ENCODE measurements at regions not wholly inside any gene's neighbourhood (a gene's known extent, or its start where the extent isn't known, plus 50 kb on each side); places are given as distances from the start of the nearest gene placed in this dataset.

DNA sequence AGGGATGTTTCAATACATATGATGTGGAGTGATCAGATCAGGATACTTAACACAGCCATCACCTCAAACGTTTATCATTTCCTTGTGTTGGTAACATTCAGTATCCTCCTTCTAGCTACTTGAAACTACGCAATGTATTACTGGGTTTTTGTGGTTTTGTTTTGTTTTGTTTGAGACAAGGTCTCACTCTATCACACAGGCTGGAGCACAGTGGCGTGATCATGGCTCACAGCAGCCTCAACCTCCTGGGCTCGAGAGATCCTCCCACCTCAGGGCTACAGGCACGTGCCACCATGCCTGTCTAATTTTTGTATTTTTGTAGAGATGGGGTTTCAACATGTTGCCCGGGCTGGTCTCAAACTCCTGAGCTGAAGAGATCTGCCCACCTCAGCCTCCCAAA, 70.2 kb upstream of the BCL11B start:
- no peak overlapping the region for H2AK5ac ChIP-seq (ENCODE audit: insufficient read length, low read length)
- H3K9ac ChIP-seq (ENCODE audit: extremely low read depth, insufficient read length, low read length): no peak overlapping the region
- H2BK5ac ChIP-seq (ENCODE audit: insufficient read length, low read length): no peak overlapping the region
- H4K20me1 ChIP-seq (ENCODE audit: control insufficient read depth, insufficient read depth, insufficient read length): no peaks in the 10 kb centered on the region
- H3K79me2 ChIP-seq (ENCODE audit: insufficient read depth, low read length): no peaks in the 10 kb centered on the region
- H2AFZ ChIP-seq (ENCODE audit: low read length): no peak overlapping the region
- no peak overlapping the region for H4K91ac ChIP-seq (ENCODE audit: insufficient read length, low read depth, low read length)
- H2BK120ac ChIP-seq (ENCODE audit: low read depth, low read length, poor library complexity, severe bottlenecking): no peak overlapping the region
- H2BK15ac ChIP-seq (ENCODE audit: low read depth, low read length): no peak overlapping the region
- no peak overlapping the region for H3K4me2 ChIP-seq (ENCODE audit: insufficient read depth, insufficient read length, low read length)
- H2BK20ac ChIP-seq (ENCODE audit: low read depth, low read length, poor library complexity, severe bottlenecking): no peak overlapping the region
- H2BK12ac ChIP-seq (ENCODE audit: insufficient read length, low read depth, low read length): no peak overlapping the region
- H3K9me3 ChIP-seq (ENCODE audit: control insufficient read depth, low read depth, low read length): no peaks in the 10 kb centered on the region
- H3K4me1 ChIP-seq (ENCODE audit: insufficient read depth, low read length): no peaks in the 10 kb centered on the region
- H3K27me3 Mint-ChIP-seq (ENCODE audit: low read depth): peaks cover 6% of the 10 kb centered on the region
- no CpG with 5 or more reads among the region's 6 CpGs for WGBS (ENCODE audit: extremely low coverage, insufficient read length, low lambda C conversion rate)
- H3K4ac ChIP-seq (ENCODE audit: low read depth, low read length): no peak overlapping the region
- no peaks in the 10 kb centered on the region for H3K27me3 ChIP-seq (ENCODE audit: insufficient read depth, low read length)
- DNase-seq: no peak
- no peaks in the 10 kb centered on the region for H3K23me2 ChIP-seq (ENCODE audit: insufficient read length, low read depth, low read length, poor library complexity, severe bottlenecking)
- H3K23ac ChIP-seq (ENCODE audit: insufficient read length, low read depth, low read length): no peak overlapping the region
- no peaks in the 10 kb centered on the region for H3K36me3 Mint-ChIP-seq (ENCODE audit: insufficient read depth in 1 of 3, low read depth in 3 of 3)
- no peak overlapping the region for H4K8ac ChIP-seq (replicated peaks; ENCODE audit: insufficient read length, low read depth, low read length)
- no peak overlapping the region for H3K27ac ChIP-seq (ENCODE audit: insufficient read length, low read depth, low read length)
- H3K79me1 ChIP-seq (ENCODE audit: insufficient read depth, low read depth, low read length, poor library complexity, severe bottlenecking): no peaks in the 10 kb centered on the region
- H4K5ac ChIP-seq (ENCODE audit: insufficient read length, low read depth, low read length): no peak overlapping the region
- peaks cover 0 to 4% of the 10 kb centered on the region in 2 experiments; a peak in 1 of 4 replicates for H3K4me1 Mint-ChIP-seq
- H3K56ac ChIP-seq (ENCODE audit: insufficient read length, low read depth, low read length): no peak overlapping the region
- no peak overlapping the region for H3K27ac Mint-ChIP-seq
- H3K14ac ChIP-seq (ENCODE audit: insufficient read depth, low read length): no peak overlapping the region
- TF ChIP-seq, protein P1, sequence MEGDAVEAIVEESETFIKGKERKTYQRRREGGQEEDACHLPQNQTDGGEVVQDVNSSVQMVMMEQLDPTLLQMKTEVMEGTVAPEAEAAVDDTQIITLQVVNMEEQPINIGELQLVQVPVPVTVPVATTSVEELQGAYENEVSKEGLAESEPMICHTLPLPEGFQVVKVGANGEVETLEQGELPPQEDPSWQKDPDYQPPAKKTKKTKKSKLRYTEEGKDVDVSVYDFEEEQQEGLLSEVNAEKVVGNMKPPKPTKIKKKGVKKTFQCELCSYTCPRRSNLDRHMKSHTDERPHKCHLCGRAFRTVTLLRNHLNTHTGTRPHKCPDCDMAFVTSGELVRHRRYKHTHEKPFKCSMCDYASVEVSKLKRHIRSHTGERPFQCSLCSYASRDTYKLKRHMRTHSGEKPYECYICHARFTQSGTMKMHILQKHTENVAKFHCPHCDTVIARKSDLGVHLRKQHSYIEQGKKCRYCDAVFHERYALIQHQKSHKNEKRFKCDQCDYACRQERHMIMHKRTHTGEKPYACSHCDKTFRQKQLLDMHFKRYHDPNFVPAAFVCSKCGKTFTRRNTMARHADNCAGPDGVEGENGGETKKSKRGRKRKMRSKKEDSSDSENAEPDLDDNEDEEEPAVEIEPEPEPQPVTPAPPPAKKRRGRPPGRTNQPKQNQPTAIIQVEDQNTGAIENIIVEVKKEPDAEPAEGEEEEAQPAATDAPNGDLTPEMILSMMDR (conservative IDR thresholded peaks at IDR 0.05): no peak
- H3K4me3 Mint-ChIP-seq: no peak overlapping the region
- H3K18ac ChIP-seq (ENCODE audit: insufficient read length, low read depth, low read length): no peak overlapping the region
- H3T11ph ChIP-seq (ENCODE audit: low read length): no peak overlapping the region
- H3K9me3 Mint-ChIP-seq: peaks cover 0 to 3% of the 10 kb centered on the region in 2 experiments; a peak in 3 of 5 replicates
